HepG2 (cell line): ENCODE measurements at regions not wholly inside any gene's neighbourhood (a gene's known extent, or its start where the extent isn't known, plus 50 kb on each side); places are given as distances from the start of the nearest gene placed in this dataset.

Experiments used
- ATAC-seq: fragments of 200-7000 bp; cut with Tn5 transposase; 3 replicates; pipeline ENCODE4 v1.9.1; 2020; ENCODE audit warnings: mild to moderate bottlenecking, moderate library complexity
- BruUV-seq: library from RNA; stranded (reverse); fragments of 400-500 nt; replicated peaks from 2 replicates; lab custom pipeline; 2021; lab: Mats Ljungman, UMichigan
- CTCF ChIA-PET: fragments of 300-600 bp; formaldehyde crosslinking; extraction: SDS; loops from one replicate; lab custom pipeline; 2021; ENCODE audit warnings: low total read pairs, inconsistent platforms, low intra/inter-chr PET ratio; lab: Yijun Ruan, JAX
- POLR2A ChIA-PET: fragments of 350-600 bp; sonication (Branson Sonifier 250); formaldehyde crosslinking; loops from one replicate; lab custom pipeline; 2020; ENCODE audit warnings: antibody characterized with exemption, inconsistent platforms; lab: Yijun Ruan, JAX
- DNase-seq: peaks from one replicate; pipeline ENCODE4 v3.0.0-alpha.2; 2015; ENCODE audit warnings: low spot score
- FAIRE-seq: peaks from 3 replicates; lab custom pipeline; 2011; peaks lifted over from hg19 to GRCh38; lab: Jason Lieb, UNC
- H2AFZ ChIP-seq: one replicate; pipeline ENCODE4 v1.6.1; 2011; ENCODE audit warnings: low read length, inconsistent platforms
- H3K27ac ChIP-seq: fragments of 300-600 bp; 3 replicates; pipeline ENCODE4 v1.8.0; 2011; ENCODE audit warnings: mixed run types, mild to moderate bottlenecking, mixed read lengths, low read length, inconsistent platforms; ENCODE audit not compliant: insufficient read depth; ENCODE audit errors: extremely low read length
- H3K27me3 ChIP-seq, 2 experiments: fragments of 200-600 bp in 1 of 2; 2 replicates in 1 of 2; 3 replicates in 1 of 2; pipeline versions ENCODE4 v1.6.0 to v1.8.0; 2011; ENCODE audit warnings: low read length in 2 of 2, mild to moderate bottlenecking in 2 of 2, moderate library complexity in 2 of 2, inconsistent platforms in 1 of 2; ENCODE audit not compliant: insufficient read depth in 2 of 2, control insufficient read depth in 1 of 2
- H3K36me3 ChIP-seq, 2 experiments: fragments of 200-600 bp in 1 of 2; replicated peaks in 1 of 2; 2 replicates in 1 of 2; 3 replicates in 1 of 2; pipeline versions ENCODE4 v1.5.1 to v1.8.0; 2011; ENCODE audit warnings: low read length in 2 of 2, inconsistent platforms in 1 of 2; ENCODE audit not compliant: insufficient read depth in 2 of 2, control insufficient read depth in 1 of 2
- H3K4me1 ChIP-seq: 2 replicates; pipeline ENCODE4 v1.5.1; 2012; ENCODE audit warnings: low read length, inconsistent platforms; ENCODE audit not compliant: insufficient read depth
- H3K4me2 ChIP-seq: 2 replicates; pipeline ENCODE4 v1.6.0; 2011; ENCODE audit warnings: low read depth, low read length, inconsistent platforms
- H3K4me3 ChIP-seq, 3 experiments: fragments of 200-600 bp in 1 of 3; sonication (generic), shearing (Covaris generic) in 1 of 3; replicated peaks in 1 of 3; 2 replicates each; pipeline ENCODE4 v1.5.1; 2011 to 2016; ENCODE audit warnings: low read length in 3 of 3, inconsistent platforms in 2 of 3, low read depth in 2 of 3, mild to moderate bottlenecking in 2 of 3, control low read depth in 1 of 3, mixed read lengths in 1 of 3; ENCODE audit not compliant: insufficient read depth in 1 of 3
- H3K79me2 ChIP-seq: one replicate; pipeline ENCODE4 v1.6.1; 2011; ENCODE audit warnings: low read length, inconsistent platforms; ENCODE audit not compliant: insufficient read depth
- H3K9ac ChIP-seq: 2 replicates; pipeline ENCODE4 v1.6.0; 2011; ENCODE audit warnings: mild to moderate bottlenecking, low read depth, low read length, inconsistent platforms; ENCODE audit not compliant: insufficient read depth
- H3K9me3 ChIP-seq: 2 replicates; pipeline ENCODE4 v1.5.1; 2012; ENCODE audit warnings: mild to moderate bottlenecking, low read length
- H4K20me1 ChIP-seq: 2 replicates; pipeline ENCODE4 v1.6.0; 2011; ENCODE audit warnings: inconsistent platforms, mild to moderate bottlenecking, low read length, moderate library complexity; ENCODE audit not compliant: insufficient read depth
- AGO1 ChIP-seq: fragments of 200-400 bp; formaldehyde crosslinking; IDR thresholded peaks from 2 replicates; pipeline ENCODE4 v1.6.1; 2017; ENCODE audit warnings: mild to moderate bottlenecking, low read depth, low read length, moderate library complexity; ENCODE audit not compliant: poor library complexity, severe bottlenecking
- ATM ChIP-seq: fragments of 450-650 bp; IDR thresholded peaks from 2 replicates; pipeline ENCODE4 v1.7.1; 2017; ENCODE audit warnings: mild to moderate bottlenecking, borderline replicate concordance
- HNF4G ChIP-seq, 2 experiments: sonication (generic) in 1 of 2; formaldehyde crosslinking in 1 of 2; IDR thresholded peaks; 2 replicates each; pipeline versions ENCODE4 v1.4.0 to v1.6.1; 2011 to 2020; ENCODE audit warnings: borderline replicate concordance in 2 of 2, low read depth in 2 of 2, mild to moderate bottlenecking in 2 of 2, low read length in 1 of 2, missing genetic modification reagents in 1 of 2, moderate library complexity in 1 of 2
- MEIS1 ChIP-seq: sonication (generic); formaldehyde crosslinking; IDR thresholded peaks from 2 replicates; pipeline ENCODE4 v1.9.0; 2021; ENCODE audit warnings: mild to moderate bottlenecking, missing genetic modification reagents, moderate library complexity, borderline replicate concordance
- MLLT10 ChIP-seq: sonication (generic); formaldehyde crosslinking; IDR thresholded peaks from 2 replicates; pipeline ENCODE4 v1.4.0; 2020; ENCODE audit warnings: missing genetic modification reagents
- MXD4 ChIP-seq: IDR thresholded peaks from 2 replicates; pipeline ENCODE4 v1.6.1; 2016; ENCODE audit warnings: mild to moderate bottlenecking, missing biosample characterization, missing genetic modification reagents
- MYNN ChIP-seq: sonication (generic); formaldehyde crosslinking; IDR thresholded peaks from 2 replicates; pipeline ENCODE4 v1.4.0; 2020; ENCODE audit warnings: mild to moderate bottlenecking, low read depth, missing genetic modification reagents
- MYPOP ChIP-seq: sonication (generic); formaldehyde crosslinking; IDR thresholded peaks from 2 replicates; pipeline ENCODE4 v1.8.1; 2023; ENCODE audit warnings: mild to moderate bottlenecking, moderate library complexity, missing genetic modification reagents
- PAXIP1 ChIP-seq: sonication (generic); formaldehyde crosslinking; conservative IDR thresholded peaks from 2 replicates; pipeline ENCODE4 v1.4.0; 2020; ENCODE audit warnings: mild to moderate bottlenecking, missing genetic modification reagents, moderate library complexity
- RFX1 ChIP-seq: fragments of 450-650 bp; IDR thresholded peaks from 2 replicates; pipeline ENCODE4 v1.6.1; 2017
- SNAPC2 ChIP-seq: sonication (generic); formaldehyde crosslinking; IDR thresholded peaks from 2 replicates; pipeline ENCODE4 v1.8.1; 2022; ENCODE audit warnings: mild to moderate bottlenecking, missing genetic modification reagents
- SOX13 ChIP-seq, 3 experiments: fragments of 450-650 bp in 1 of 3; sonication (generic) in 1 of 3; formaldehyde crosslinking in 1 of 3; IDR thresholded peaks in 2 of 3; conservative IDR thresholded peaks in 1 of 3; 2 replicates each; pipeline versions ENCODE4 v1.5.0 to v1.6.1; 2016 to 2020; ENCODE audit warnings: antibody characterized with exemption in 1 of 3, mild to moderate bottlenecking in 1 of 3, missing compliant biosample characterization in 1 of 3, missing genetic modification reagents in 1 of 3, moderate library complexity in 1 of 3
- TGIF2 ChIP-seq: IDR thresholded peaks from 2 replicates; pipeline ENCODE4 v1.6.1; 2016; ENCODE audit warnings: control low read depth, missing compliant biosample characterization
- ZBTB46 ChIP-seq: sonication (generic); formaldehyde crosslinking; IDR thresholded peaks from 2 replicates; pipeline ENCODE4 v1.4.0; 2020; ENCODE audit warnings: mild to moderate bottlenecking, missing genetic modification reagents, borderline replicate concordance
- ZBTB7A ChIP-seq: sonication (generic); formaldehyde crosslinking; IDR thresholded peaks from 2 replicates; pipeline ENCODE4 v1.8.0; 2022; ENCODE audit warnings: mild to moderate bottlenecking, missing genetic modification reagents
- ZNF253 ChIP-seq: sonication (generic); formaldehyde crosslinking; IDR thresholded peaks from 2 replicates; pipeline ENCODE4 v1.8.0; 2022; ENCODE audit warnings: mild to moderate bottlenecking, missing genetic modification reagents, borderline replicate concordance
- ZNF501 ChIP-seq: sonication (generic); formaldehyde crosslinking; IDR thresholded peaks from 2 replicates; pipeline ENCODE4 v1.5.1; 2020; ENCODE audit warnings: mild to moderate bottlenecking, moderate library complexity, missing genetic modification reagents
- WGBS: methylation state at CpG from one replicate; pipeline ENCODE4 v1.1.6; 2017; ENCODE audit warnings: low lambda C conversion rate; 5-methylcytosine and 5-hydroxymethylcytosine counted together
- in situ Hi-C: cut with HindIII; loops from 2 replicates; pipeline ENCODE4 v1.10.0; 2017; ENCODE audit warnings: low pct_unique_long_range_greater_than_20kb; ENCODE audit not compliant: extremely low pct_ligation_motif_present
- intact Hi-C: fragments of 100-400 bp; cut with micrococcal nuclease; formaldehyde crosslinking; loops from one replicate; pipeline ENCODE4 v1.10.0; 2022; ENCODE audit not compliant: unreplicated experiment

DNA sequence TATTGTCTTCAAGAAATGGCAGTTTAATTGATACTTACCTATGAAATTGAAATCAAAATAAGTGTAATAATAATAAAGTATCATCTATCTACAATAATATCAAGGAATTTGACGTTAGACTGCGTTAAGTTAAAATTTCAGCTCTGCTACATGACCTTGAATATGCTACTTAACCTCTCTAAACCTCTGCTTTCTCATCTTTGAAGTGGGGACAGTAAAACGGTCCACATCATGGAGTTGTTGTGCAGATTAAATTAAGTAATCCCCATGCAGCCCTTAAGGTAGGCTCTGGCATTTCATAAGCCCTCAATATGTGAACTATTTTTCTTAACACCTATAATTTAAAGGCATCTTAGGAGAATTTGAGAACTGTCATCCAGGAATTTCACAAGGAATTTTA is 252.4 kb upstream of the PHF14 start:
- no TSS peak for BruUV-seq
- WGBS, result 4% methylated on average over 3 of the region's 3 CpGs
- POLR2A ChIA-PET, result no interaction called here
- no peaks in the 10 kb centered on the region for H3K4me1 ChIP-seq
- in situ Hi-C loops, result no loop called here
- FAIRE-seq (no peak), ATAC-seq (no peak), DNase-seq (no peak)
- H3K4me3 ChIP-seq, result no peak overlapping the region
- H3K27me3 ChIP-seq, result no peaks in the 10 kb centered on the region
- no peaks in the 10 kb centered on the region for H3K36me3 ChIP-seq
- H3K9ac ChIP-seq, result no peak overlapping the region
- H2AFZ ChIP-seq, result no peak overlapping the region
- H3K9me3 ChIP-seq, result no peaks in the 10 kb centered on the region
- H3K79me2 ChIP-seq, result no peaks in the 10 kb centered on the region
- CTCF ChIA-PET, result no interaction called here
- no peak overlapping the region for H3K4me2 ChIP-seq
- H4K20me1 ChIP-seq, result no peaks in the 10 kb centered on the region; the same call in 1 of the 2 replicates
- intact Hi-C loops, result no loop called here
- H3K27ac ChIP-seq, result no peak overlapping the region
- no peak for TF ChIP-seq MEIS1 (CRISPR knock-in tag)
- TF ChIP-seq AGO1, result no peak
- no peak for TF ChIP-seq TGIF2
- TF ChIP-seq MLLT10, result no peak
- no peak for TF ChIP-seq MYNN (CRISPR knock-in tag)
- no peak for TF ChIP-seq MYPOP
- TF ChIP-seq PAXIP1, result no peak
- TF ChIP-seq ZBTB7A (CRISPR knock-in tag), result no peak
- TF ChIP-seq HNF4G (IDR thresholded peaks at IDR 0.05; ENCODE audit: borderline replicate concordance, low read depth, low read length), result no peak
- no peak for TF ChIP-seq HNF4G (CRISPR knock-in tag; IDR thresholded peaks at IDR 0.05; ENCODE audit: borderline replicate concordance, low read depth)
- TF ChIP-seq SNAPC2 (CRISPR knock-in tag), result no peak
- no peak for TF ChIP-seq ATM
- TF ChIP-seq SOX13 (IDR thresholded peaks at IDR 0.05), result no peak
- TF ChIP-seq SOX13 (CRISPR knock-in tag; conservative IDR thresholded peaks at IDR 0.05 in 1 of 2, IDR thresholded peaks at IDR 0.05 in 1 of 2), result no peak
- TF ChIP-seq ZNF501 (CRISPR knock-in tag), result no peak
- no peak for TF ChIP-seq RFX1
- no peak for TF ChIP-seq ZNF253 (CRISPR knock-in tag)
- TF ChIP-seq ZBTB46 (CRISPR knock-in tag), result no peak
- TF ChIP-seq MXD4, result no peak
